GM21717 (cell line): ENCODE measurements at regions not wholly inside any gene's neighbourhood (a gene's known extent, or its start where the extent isn't known, plus 50 kb on each side); places are given as distances from the start of the nearest gene placed in this dataset.
"Not testable (repeated sequence)": the region's sequence is repeated elsewhere in the genome, so short reads cannot be mapped to it uniquely, and the experiment has no call there.

Experiments used
- ATAC-seq: cut with Tn5 transposase; IDR thresholded peaks from one replicate; pipeline ENCODE4 v1.9.1; 2021; ENCODE audit warnings: mild to moderate bottlenecking, moderate library complexity; ENCODE audit not compliant: unreplicated experiment

GRCh38 chr18:22691946-22692710 lies 241.0 kb upstream of the RBBP8 start:
- ATAC-seq = no peak

- ATAC-seq = no peak
Measured at GRCh38 chr18:22694954-22695353, 238.2 kb upstream of the RBBP8 start.

DNA sequence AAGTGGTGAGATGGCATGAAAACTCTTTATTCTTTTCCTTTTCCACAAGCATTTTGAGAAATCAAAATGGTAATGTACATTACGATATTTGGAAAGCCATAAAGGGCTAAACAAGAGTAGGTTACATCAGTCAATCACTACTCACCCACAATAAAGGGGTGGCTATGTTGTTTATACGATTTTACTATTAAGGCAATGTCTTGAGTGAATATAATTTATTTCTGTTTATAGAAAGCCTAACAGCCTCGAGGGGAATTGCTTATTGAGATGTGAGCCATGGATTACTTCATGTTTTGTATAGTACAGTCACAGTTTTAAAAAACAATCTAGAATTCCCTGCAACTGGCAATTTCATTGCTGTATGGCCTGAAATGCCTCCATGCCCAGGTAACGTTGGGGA lies 237.5 kb upstream of the RBBP8 start:
- no peak for ATAC-seq

GRCh38 chr18:22697561-22697960 lies 235.6 kb upstream of the RBBP8 start:
- no peak for ATAC-seq

GRCh38 chr18:22698711-22699110 lies 234.4 kb upstream of the RBBP8 start:
- no peak for ATAC-seq

DNA sequence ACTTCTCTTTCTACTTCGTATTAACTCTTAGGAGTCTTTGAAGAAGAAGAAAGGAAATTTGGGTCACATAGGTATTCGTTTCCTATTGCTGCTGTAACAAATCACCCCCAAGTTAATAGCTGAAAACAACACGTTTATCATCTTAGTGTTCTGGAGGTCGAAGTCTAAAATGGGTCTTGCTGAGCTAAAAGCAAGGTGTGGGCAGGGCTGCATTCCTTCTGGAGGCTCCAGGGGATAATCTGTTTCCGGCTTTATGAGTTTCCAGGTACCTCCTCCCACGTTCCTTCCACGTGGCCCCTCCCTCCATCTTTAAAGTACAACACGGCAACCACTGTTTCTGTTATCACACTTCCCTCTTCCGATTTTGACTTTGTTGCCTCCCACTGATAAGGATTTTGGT lies 233.5 kb upstream of the RBBP8 start:
- ATAC-seq = no peak

GRCh38 chr18:22700920-22701319 lies 232.2 kb upstream of the RBBP8 start:
- no peak for ATAC-seq

DNA sequence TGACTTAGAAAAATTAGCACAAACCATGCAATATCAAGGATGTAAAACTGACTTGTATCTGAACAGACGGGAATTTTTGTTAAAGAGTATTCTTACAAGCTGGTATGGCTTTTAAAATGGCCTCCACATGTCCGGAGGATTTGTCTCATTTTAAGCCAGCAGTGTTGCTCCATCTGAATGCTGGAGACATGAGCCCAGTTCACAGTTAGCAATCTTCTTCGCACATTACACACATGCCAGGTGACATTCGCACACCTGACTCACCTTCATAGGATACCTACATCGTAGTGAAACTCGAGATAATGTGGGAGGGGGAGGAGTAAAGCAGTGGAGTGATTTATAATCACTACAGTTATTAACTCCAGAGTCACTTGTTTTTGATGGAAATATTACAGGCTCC lies 231.8 kb upstream of the RBBP8 start:
- ATAC-seq = no peak

GRCh38 chr18:22701795-22702194 lies 231.3 kb upstream of the RBBP8 start:
- no peak for ATAC-seq

- no peak for ATAC-seq
Measured at GRCh38 chr18:22702806-22703205, 230.3 kb upstream of the RBBP8 start.

DNA sequence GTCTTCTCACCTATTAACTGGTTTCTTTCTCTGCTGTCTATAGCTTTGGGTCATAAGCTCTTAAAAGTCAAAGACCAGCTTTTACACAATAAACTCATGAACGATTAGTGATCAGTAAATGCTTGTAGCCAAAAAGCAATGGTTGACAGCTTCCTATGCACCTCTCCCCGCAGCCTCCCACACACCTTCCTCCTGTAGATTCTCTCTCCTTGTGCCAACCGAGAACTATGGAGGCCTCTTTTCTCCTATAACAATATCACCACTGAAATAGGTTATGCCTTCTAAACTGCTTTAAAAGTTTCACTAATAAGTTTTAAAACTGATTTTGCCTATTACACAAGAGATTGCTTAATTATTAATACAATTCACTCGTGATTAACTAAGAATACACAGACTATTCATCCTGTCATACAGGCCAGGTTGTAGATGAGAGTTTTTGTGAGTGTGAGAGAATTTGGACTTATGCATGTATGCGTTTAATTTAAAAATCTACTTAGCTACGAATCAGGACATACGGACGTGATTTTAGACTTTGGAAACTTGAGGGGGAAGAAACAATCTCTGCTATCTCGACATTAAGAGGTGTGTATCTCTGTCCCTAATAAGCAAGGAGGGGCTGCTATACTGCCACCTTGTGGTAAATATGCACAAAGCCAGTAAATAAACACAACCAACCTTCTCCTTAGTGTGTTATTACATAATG lies 229.1 kb upstream of the RBBP8 start:
- ATAC-seq = no peak

DNA sequence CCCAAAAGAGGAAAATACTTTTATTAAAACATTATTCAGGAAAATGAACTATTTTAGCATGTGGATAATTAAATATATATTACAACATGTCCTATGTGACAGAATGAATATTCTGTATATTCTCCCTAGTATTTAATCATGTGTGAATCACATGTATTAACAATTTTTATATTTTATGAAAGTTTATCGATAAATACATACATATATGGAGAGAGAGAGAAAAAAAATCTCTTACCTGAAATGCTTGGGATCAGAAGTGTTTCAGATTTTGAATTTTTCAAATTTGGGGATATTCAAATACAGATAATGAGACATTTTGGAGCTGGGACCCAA lies 228.6 kb upstream of the RBBP8 start:
- ATAC-seq = no peak

DNA sequence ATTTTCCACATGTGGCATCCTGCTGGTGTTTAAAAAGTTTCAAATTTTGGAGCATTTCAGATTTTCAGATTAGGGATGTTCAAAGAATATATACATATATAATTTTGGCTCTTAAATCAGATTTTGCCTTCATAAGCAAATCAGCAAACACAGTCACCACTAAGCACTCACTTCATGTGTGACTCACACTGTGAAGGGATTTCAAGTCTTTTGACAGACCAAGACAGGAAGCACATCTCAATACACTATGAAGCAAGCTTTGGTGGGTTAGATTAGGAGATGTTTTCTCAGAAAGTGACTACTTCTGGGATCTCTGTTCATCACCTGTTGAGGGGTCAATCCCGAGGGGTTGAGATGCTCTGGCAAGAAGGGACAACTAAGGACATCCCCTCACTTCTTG lies 227.8 kb upstream of the RBBP8 start:
- no peak for ATAC-seq

- ATAC-seq = not testable (repeated sequence)
Measured at GRCh38 chr18:22706025-22706424, 227.1 kb upstream of the RBBP8 start.

DNA sequence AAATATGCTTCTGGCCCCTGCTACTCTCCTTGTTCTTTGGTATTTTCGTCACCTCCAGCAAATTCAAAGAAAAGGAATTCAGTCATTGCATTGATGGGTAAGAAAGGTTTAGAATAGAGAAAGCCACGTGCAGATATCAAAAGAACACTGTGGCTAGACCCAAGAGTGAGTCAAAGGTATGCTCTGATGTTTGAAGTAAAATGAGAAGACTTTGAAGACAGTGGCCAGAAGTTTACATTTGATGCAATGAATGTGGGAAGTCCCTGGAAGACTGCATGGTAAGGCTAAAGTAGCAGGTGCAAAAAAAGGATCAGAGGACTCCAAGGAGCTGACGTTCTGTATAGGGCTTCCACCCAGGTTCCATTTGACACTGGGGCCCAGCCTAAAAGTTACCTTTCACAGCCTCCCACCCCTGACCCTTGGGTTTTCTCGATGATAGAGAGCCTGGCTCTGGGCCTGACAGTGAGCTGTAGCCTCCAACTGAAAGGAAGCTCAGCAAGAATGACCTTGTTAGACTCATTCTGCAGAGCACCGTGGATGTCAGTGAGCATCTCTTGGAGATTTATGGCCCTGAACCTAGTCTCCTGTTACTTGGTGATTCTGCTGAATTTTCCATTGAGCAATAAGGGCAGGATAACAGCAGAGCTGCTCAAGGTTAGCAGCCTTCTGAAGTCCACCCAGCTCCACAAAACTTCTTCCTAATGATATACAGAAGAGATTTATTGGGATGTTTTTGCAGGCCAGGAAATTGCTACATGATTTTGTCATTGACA lies 223.7 kb upstream of the RBBP8 start:
- no peak for ATAC-seq

GRCh38 chr18:22710673-22711191 lies 222.4 kb upstream of the RBBP8 start:
- ATAC-seq = no peak

- ATAC-seq = no peak
Measured at GRCh38 chr18:22711192-22711685, 221.9 kb upstream of the RBBP8 start.

GRCh38 chr18:22713511-22713910 lies 219.6 kb upstream of the RBBP8 start:
- ATAC-seq = no peak

- not testable (repeated sequence) for ATAC-seq
Measured at GRCh38 chr18:22717536-22717935, 215.6 kb upstream of the RBBP8 start.

- ATAC-seq = no peak
Measured at GRCh38 chr18:22723221-22723620, 209.9 kb upstream of the RBBP8 start.

- no peak for ATAC-seq
Measured at GRCh38 chr18:22723773-22724172, 209.4 kb upstream of the RBBP8 start.
